CD4-positive, CD25-positive, alpha-beta regulatory T cell (primary cell): ENCODE measurements at regions not wholly inside any gene's neighbourhood (a gene's known extent, or its start where the extent isn't known, plus 50 kb on each side); places are given as distances from the start of the nearest gene placed in this dataset.
A peak's percentile ranks its signal among the peaks of the same experiment; 100 is the strongest.
"Not testable (repeated sequence)": the region's sequence is repeated elsewhere in the genome, so short reads cannot be mapped to it uniquely, and the experiment has no call there.

ENCODE experiments used
- ATAC-seq, 2 donors: fragments of 150-1000 bp; cut with Tn5 transposase; one replicate each; pipeline ENCODE4 v1.10.0; 2021; ENCODE audit warnings: low read depth in 2 of 2, moderate number of reproducible peaks in 2 of 2, moderate library complexity in 1 of 2
- DNase-seq, 3 donors: peaks; one replicate each; pipeline versions ENCODE4 v3.0.0 to v3.0.0-alpha.2; 2012 to 2022; ENCODE audit warnings: mixed read lengths in 1 of 3
- H3K27ac ChIP-seq: one replicate; pipeline ENCODE4 v1.7.0; 2013; ENCODE audit warnings: mild to moderate bottlenecking, low read length; ENCODE audit not compliant: insufficient read depth, poor library complexity, severe bottlenecking
- H3K27me3 ChIP-seq: one replicate; pipeline ENCODE4 v1.7.0; 2013; ENCODE audit warnings: low read length; ENCODE audit not compliant: control insufficient read depth, insufficient read depth
- H3K36me3 ChIP-seq: one replicate; pipeline ENCODE4 v1.7.0; 2013; ENCODE audit warnings: mild to moderate bottlenecking, low read length, moderate library complexity; ENCODE audit not compliant: control insufficient read depth, insufficient read depth
- H3K4me1 ChIP-seq: 2 replicates; pipeline ENCODE4 v1.7.0; 2013; ENCODE audit warnings: mild to moderate bottlenecking, low read length; ENCODE audit not compliant: insufficient read depth, control insufficient read depth, poor library complexity, severe bottlenecking
- H3K4me3 ChIP-seq: one replicate; pipeline ENCODE4 v1.7.0; 2013; ENCODE audit warnings: low read depth, mild to moderate bottlenecking, low read length, moderate library complexity
- H3K9me3 ChIP-seq, 2 experiments: 1 replicate in 1 of 2; 2 replicates in 1 of 2; pipeline ENCODE4 v1.7.0; 2013; ENCODE audit warnings: low read length in 2 of 2, mild to moderate bottlenecking in 1 of 2, moderate library complexity in 1 of 2; ENCODE audit not compliant: control insufficient read depth in 2 of 2
- H3K27ac Mint-ChIP-seq, 3 donors: one replicate each; pipeline ENCODE4 v1.8.0; 2020 to 2022; ENCODE audit warnings: mild to moderate bottlenecking in 3 of 3, mixed read lengths in 3 of 3, moderate library complexity in 2 of 3
- H3K27me3 Mint-ChIP-seq: one replicate; pipeline ENCODE4 v1.8.0; 2022; ENCODE audit warnings: mild to moderate bottlenecking, mixed read lengths
- H3K36me3 Mint-ChIP-seq: one replicate; pipeline ENCODE4 v1.8.0; 2020; ENCODE audit warnings: mixed read lengths
- H3K4me1 Mint-ChIP-seq, 4 donors: one replicate each; pipeline ENCODE4 v1.8.0; 2020 to 2022; ENCODE audit warnings: mixed read lengths in 4 of 4, mild to moderate bottlenecking in 1 of 4
- H3K4me3 Mint-ChIP-seq, 4 donors: one replicate each; pipeline ENCODE4 v1.8.0; 2020 to 2022; ENCODE audit warnings: mild to moderate bottlenecking in 4 of 4, mixed read lengths in 4 of 4, moderate library complexity in 3 of 4
- H3K9me3 Mint-ChIP-seq, 7 donors: one replicate each; pipeline ENCODE4 v1.8.0; 2020 to 2022; ENCODE audit warnings: mixed read lengths in 7 of 7, mild to moderate bottlenecking in 3 of 7, moderate library complexity in 2 of 7

DNA sequence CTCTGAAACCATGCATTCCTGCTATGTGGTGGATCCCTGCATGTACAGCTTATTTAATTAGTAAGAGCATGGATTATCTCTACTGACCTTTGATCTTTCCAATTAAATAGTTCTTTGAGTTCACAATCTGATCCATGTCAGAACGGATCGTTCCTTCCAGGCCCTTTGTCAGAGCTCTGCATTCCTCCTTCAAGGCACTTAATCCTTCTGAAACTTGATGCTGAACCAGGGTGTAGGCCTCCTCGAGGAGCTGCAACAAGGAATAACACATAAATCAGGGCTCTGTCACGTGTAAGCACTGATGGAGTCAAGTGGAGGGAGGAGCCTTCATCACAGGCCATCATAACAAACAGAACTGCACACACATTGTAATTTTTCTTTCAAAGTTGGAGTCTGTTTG is 68.4 kb upstream of the EDEM3 start:
- peaks cover 72% of the 10 kb centered on the region for H3K36me3 ChIP-seq
- peaks cover 69% of the 10 kb centered on the region for H3K36me3 Mint-ChIP-seq
- ATAC-seq (no peak), DNase-seq (no peak)
- no peak overlapping the region for H3K4me3 Mint-ChIP-seq
- no peak overlapping the region for H3K27ac ChIP-seq
- no peaks in the 10 kb centered on the region for H3K9me3 ChIP-seq
- no peak overlapping the region for H3K4me3 ChIP-seq
- peaks cover 0 to 9% (median 4%) of the 10 kb centered on the region in 4 donors for H3K4me1 Mint-ChIP-seq
- H3K9me3 Mint-ChIP-seq, result peaks cover 0 to 2% (median 0%) of the 10 kb centered on the region in 7 donors
- peak overlapping the region; percentile 4 to 48 (median 42) for H3K27ac Mint-ChIP-seq
- no peaks in the 10 kb centered on the region for H3K4me1 ChIP-seq
- no peaks in the 10 kb centered on the region for H3K27me3 Mint-ChIP-seq
- H3K27me3 ChIP-seq, result no peaks in the 10 kb centered on the region

DNA sequence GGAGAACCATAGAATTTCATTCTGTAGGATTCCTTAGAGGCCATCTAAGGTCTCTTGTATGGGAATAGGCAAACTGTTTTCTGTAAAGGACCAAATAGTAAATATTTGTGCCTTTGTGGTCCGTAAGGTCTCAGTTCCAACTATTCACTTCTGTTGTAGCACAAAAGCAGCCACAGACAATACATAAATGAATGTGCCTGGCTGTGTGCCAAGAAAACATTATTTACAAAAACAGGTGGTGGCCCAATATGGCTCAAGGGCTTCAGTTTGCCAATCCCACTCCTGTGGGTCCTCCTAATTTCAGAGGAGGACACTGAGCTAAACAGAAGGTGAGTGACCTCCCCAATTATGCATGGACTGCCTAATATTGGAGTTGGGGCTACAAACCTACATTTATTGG is 67.6 kb upstream of the EDEM3 start:
- peaks cover 0 to 9% (median 4%) of the 10 kb centered on the region in 4 donors for H3K4me1 Mint-ChIP-seq
- H3K9me3 Mint-ChIP-seq, result peaks cover 0 to 4% (median 2%) of the 10 kb centered on the region in 7 donors
- H3K4me3 Mint-ChIP-seq, result no peak overlapping the region
- no peaks in the 10 kb centered on the region for H3K27me3 Mint-ChIP-seq
- H3K36me3 Mint-ChIP-seq, result peaks cover 73% of the 10 kb centered on the region
- DNase-seq (no peak), ATAC-seq (no peak)
- Histone ChIP-seq H3K27me3 (no peaks in the 10 kb centered on the region), H3K27ac (no peak overlapping the region), H3K4me1 (no peaks in the 10 kb centered on the region), H3K9me3 (no peaks in the 10 kb centered on the region), H3K4me3 (no peak overlapping the region), H3K36me3 (peaks cover 74% of the 10 kb centered on the region)
- no peak overlapping the region for H3K27ac Mint-ChIP-seq

DNA sequence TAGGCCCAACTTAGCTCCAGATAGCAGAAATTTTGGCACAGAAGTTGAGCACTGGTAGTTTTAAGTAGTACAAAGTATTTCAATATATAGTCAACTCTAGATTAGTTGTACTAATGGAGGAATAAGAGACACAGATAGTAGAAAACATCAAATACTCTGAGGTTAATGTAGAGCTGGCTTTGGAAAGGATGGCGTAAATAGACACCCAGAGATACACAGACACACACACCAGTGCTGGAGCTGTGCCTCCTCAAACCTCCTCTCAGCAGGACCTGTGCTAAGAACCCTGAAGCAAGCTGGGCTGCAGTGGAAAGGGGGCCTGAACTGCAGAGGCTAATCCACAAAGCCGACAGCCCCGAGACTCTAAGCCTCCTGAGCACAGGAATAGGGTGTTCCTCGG is 67.0 kb upstream of the EDEM3 start:
- Mint-ChIP-seq H3K27me3 (no peaks in the 10 kb centered on the region), H3K4me1 (peaks cover 0 to 9% (median 4%) of the 10 kb centered on the region in 4 donors), H3K4me3 (no peak overlapping the region), H3K36me3 (peaks cover 72% of the 10 kb centered on the region), H3K9me3 (peaks cover 0 to 6% (median 2%) of the 10 kb centered on the region in 7 donors), H3K27ac (peak overlapping the region in 1 of 3 donors; percentile 55)
- no peak for ATAC-seq
- no peaks in the 10 kb centered on the region for H3K27me3 ChIP-seq
- H3K9me3 ChIP-seq, result no peaks in the 10 kb centered on the region
- H3K27ac ChIP-seq, result no peak overlapping the region
- DNase-seq, result no peak
- H3K4me1 ChIP-seq, result no peaks in the 10 kb centered on the region
- peaks cover 76% of the 10 kb centered on the region for H3K36me3 ChIP-seq
- H3K4me3 ChIP-seq, result no peak overlapping the region

DNA sequence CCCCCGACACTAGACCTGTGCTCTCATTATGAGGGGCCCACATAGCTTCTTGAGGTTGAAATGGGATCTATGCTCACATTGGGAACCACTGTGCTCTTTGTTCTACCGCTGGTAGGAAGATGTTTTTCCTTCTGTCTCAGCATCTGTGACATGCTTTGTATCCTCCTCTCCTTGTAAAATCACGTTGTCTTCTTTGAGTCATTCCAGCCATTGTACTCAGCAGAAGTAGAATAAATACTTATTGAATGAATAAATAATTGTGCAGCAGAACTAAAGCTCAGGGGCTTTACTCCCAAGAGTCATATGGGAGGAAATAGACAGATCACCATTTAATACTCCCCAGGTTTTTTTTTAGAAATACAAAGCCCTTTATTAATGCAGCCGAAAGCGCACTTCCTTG is 66.3 kb upstream of the EDEM3 start:
- H3K27ac Mint-ChIP-seq, result no peak overlapping the region
- H3K4me3 ChIP-seq, result no peak overlapping the region
- H3K36me3 ChIP-seq, result peaks cover 76% of the 10 kb centered on the region
- peaks cover 0 to 8% (median 2%) of the 10 kb centered on the region in 4 donors for H3K4me1 Mint-ChIP-seq
- H3K36me3 Mint-ChIP-seq, result peaks cover 65% of the 10 kb centered on the region
- no peaks in the 10 kb centered on the region for H3K4me1 ChIP-seq
- H3K9me3 Mint-ChIP-seq, result peaks cover 0 to 6% (median 2%) of the 10 kb centered on the region in 7 donors
- H3K27me3 Mint-ChIP-seq, result no peaks in the 10 kb centered on the region
- H3K27me3 ChIP-seq, result no peaks in the 10 kb centered on the region
- no peak overlapping the region for H3K4me3 Mint-ChIP-seq
- H3K27ac ChIP-seq, result no peak overlapping the region
- DNase-seq, result no peak
- H3K9me3 ChIP-seq, result no peaks in the 10 kb centered on the region
- ATAC-seq, result no peak

DNA sequence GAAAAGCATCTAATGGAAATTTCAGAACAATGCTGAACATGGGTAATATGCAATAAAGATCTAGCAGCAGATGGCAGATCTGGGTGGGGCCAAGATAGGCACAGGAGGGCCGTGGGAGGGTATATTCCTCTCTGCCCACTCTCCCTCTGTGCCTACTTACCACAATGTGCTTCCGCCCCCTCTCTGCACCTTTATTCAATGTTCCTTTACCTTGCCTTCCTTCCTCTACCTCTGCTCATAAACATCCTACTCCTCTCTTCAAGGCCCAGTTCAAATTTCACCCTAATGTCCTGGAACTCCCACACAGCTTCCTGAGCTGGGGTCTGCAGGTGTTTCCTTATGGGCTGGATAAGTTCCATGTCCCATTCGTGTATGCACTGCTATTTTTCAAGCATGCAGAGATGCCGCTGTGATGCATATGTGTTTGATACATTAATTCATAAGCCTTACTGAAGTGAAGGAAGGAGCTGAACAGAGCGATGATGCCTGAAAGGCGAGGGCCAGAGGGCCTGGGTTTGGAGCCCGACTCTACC is 65.6 kb upstream of the EDEM3 start:
- H3K27me3 ChIP-seq, result no peaks in the 10 kb centered on the region
- H3K36me3 Mint-ChIP-seq, result peaks cover 63% of the 10 kb centered on the region
- peaks cover 80% of the 10 kb centered on the region for H3K36me3 ChIP-seq
- no peak overlapping the region for H3K4me3 ChIP-seq
- H3K4me3 Mint-ChIP-seq, result no peak overlapping the region
- no peaks in the 10 kb centered on the region for H3K27me3 Mint-ChIP-seq
- no peaks in the 10 kb centered on the region for H3K4me1 ChIP-seq
- peak overlapping the region in 1 of 3 donors; percentile 23 for H3K27ac Mint-ChIP-seq
- ATAC-seq (no peak), DNase-seq (no peak)
- H3K9me3 Mint-ChIP-seq, result peaks cover 0 to 6% (median 2%) of the 10 kb centered on the region in 7 donors
- H3K9me3 ChIP-seq, result no peaks in the 10 kb centered on the region
- H3K27ac ChIP-seq, result no peak overlapping the region
- peaks cover 0 to 8% (median 2%) of the 10 kb centered on the region in 4 donors for H3K4me1 Mint-ChIP-seq

DNA sequence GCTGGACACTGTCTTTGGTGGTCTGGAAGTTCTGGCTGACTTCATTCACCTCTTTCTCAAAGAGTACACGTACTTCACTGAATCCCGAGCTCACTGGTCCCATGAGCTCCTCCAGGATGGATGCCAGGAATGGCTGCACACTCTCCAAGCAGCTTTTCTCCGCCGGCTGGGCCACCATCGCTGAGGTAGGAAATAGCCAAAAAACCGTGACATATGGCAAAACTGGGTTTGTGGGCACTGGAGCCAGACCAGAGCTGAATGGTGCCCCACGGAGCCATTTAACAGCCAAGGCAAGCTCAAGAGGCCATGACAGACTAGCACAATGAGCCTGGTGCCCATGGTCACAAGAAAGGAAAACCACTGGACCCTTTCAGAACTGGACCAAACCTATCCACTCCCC is 64.0 kb upstream of the EDEM3 start:
- Mint-ChIP-seq H3K9me3 (peaks cover 0 to 6% (median 2%) of the 10 kb centered on the region in 7 donors), H3K4me3 (no peak overlapping the region), H3K4me1 (peaks cover 0 to 6% (median 2%) of the 10 kb centered on the region in 4 donors), H3K27me3 (no peaks in the 10 kb centered on the region), H3K27ac (peak overlapping the region in 1 of 3 donors; percentile 75), H3K36me3 (peaks cover 54% of the 10 kb centered on the region)
- ATAC-seq (no peak), DNase-seq (no peak)
- Histone ChIP-seq H3K27ac (no peak overlapping the region), H3K27me3 (no peaks in the 10 kb centered on the region), H3K4me1 (no peaks in the 10 kb centered on the region), H3K4me3 (no peak overlapping the region), H3K36me3 (peaks cover 80% of the 10 kb centered on the region), H3K9me3 (no peaks in the 10 kb centered on the region)

DNA sequence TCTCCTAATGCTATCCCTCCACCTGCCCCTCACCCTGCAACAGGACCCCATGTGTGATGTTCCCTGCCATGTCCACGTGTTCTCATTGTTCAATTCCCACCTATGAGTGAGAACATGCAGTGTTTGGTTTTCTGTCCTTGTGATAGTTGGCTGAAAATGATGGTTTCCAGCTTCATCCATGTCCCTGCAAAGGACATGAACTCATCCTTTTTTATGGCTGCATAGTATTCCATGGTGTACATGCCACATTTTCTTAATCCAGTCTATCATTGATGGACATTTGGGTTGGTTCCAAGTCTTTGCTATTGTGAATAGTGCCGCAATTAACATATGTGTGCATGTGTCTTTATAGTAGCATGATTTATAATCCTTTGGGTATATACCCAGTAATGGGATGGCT is 62.3 kb upstream of the EDEM3 start:
- not testable (repeated sequence) for H3K4me1 ChIP-seq, H3K4me3 Mint-ChIP-seq, DNase-seq, H3K4me1 Mint-ChIP-seq, H3K27ac ChIP-seq, H3K9me3 ChIP-seq, H3K27me3 ChIP-seq, H3K4me3 ChIP-seq, H3K9me3 Mint-ChIP-seq, ATAC-seq, H3K27me3 Mint-ChIP-seq
- peaks cover 41% of the 10 kb centered on the region for H3K36me3 Mint-ChIP-seq
- H3K27ac Mint-ChIP-seq, result peak overlapping the region in 1 of 3 donors; percentile 14
- H3K36me3 ChIP-seq, result peaks cover 63% of the 10 kb centered on the region

DNA sequence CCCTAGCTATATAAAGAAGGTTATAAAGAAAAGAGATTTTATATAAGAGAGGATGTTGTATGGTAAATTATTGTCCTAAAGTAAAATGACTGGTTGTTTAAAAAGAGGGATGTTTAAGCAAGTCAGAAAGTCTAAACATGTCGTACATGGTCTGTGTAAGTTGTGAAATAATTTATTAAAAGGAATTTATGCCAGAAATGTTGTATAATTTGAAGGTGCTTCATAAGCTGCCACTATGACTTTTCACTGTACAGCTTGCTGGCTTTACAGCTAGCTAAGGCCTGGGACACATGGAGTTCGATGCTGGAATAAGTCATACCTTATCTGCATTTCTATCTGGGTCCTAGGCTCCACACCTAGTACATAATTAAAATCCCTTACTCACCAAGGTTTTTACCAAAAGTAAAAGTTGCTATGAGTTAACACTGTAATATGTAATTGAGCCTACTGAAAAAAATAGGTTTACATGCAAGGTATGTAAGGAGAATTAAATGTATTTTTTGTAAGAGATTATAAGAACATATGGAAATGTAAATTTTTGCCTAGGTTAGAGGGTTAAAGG is 59.0 kb upstream of the EDEM3 start:
- no peak overlapping the region for H3K27ac ChIP-seq
- no peak overlapping the region for H3K27ac Mint-ChIP-seq
- H3K9me3 Mint-ChIP-seq, result peaks cover 0 to 6% (median 2%) of the 10 kb centered on the region in 7 donors
- DNase-seq (no peak), ATAC-seq (no peak)
- H3K4me3 ChIP-seq, result no peak overlapping the region
- peaks cover 0 to 2% (median 0%) of the 10 kb centered on the region in 4 donors for H3K4me1 Mint-ChIP-seq
- H3K36me3 Mint-ChIP-seq, result peaks cover 12% of the 10 kb centered on the region
- H3K27me3 Mint-ChIP-seq, result no peaks in the 10 kb centered on the region
- H3K4me1 ChIP-seq, result no peaks in the 10 kb centered on the region
- no peaks in the 10 kb centered on the region for H3K9me3 ChIP-seq
- no peaks in the 10 kb centered on the region for H3K27me3 ChIP-seq
- H3K36me3 ChIP-seq, result peaks cover 52% of the 10 kb centered on the region
- no peak overlapping the region for H3K4me3 Mint-ChIP-seq
